ENCODE measurements at regions not wholly inside any gene's neighbourhood (a gene's known extent, or its start where the extent isn't known, plus 50 kb on each side); places are given as distances from the start of the nearest gene placed in this dataset.
"Not testable (repeated sequence)": the region's sequence is repeated elsewhere in the genome, so short reads cannot be mapped to it uniquely, and the experiment has no call there.

DNA sequence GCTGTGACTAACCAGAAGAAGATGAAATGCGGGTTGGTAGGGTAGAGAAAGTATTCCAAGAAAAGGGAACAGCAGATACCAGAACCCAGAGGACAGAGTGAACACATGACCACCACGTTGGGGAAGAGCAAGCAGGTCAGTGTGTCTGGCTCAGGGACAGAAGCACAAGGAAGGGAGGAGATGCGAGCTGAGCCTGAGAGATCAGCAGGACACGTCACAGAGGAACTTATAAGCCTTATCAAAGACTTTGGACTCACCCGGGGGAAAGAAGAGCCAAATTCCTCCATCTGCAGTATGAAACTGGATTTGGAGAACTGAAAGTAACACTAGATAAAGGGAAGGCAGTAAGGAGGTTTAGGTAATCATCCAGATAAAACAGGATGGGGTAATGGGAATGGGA is 232.1 kb upstream of the NPVF start:
- H3K9ac ChIP-seq (ENCODE audit: low read depth in 1 of 3, low read length in 3 of 3), result no peak overlapping the region
- H3K27me3 ChIP-seq (ENCODE audit: control insufficient read depth in 3 of 3, insufficient read depth in 3 of 3, low read length in 3 of 3), result no peaks in the 10 kb centered on the region
- no peaks in the 10 kb centered on the region for H3K9me3 ChIP-seq (ENCODE audit: control insufficient read depth in 3 of 3, low read length in 3 of 3)
- no peak overlapping the region for H3K27ac ChIP-seq (ENCODE audit: low read depth, low read length)
- H3K4me1 ChIP-seq (ENCODE audit: control insufficient read depth in 3 of 3, insufficient read depth in 3 of 3, low read length in 3 of 3), result peaks cover 2 to 15% (median 13%) of the 10 kb centered on the region in 3 donors
- no peak overlapping the region for H3K4me3 ChIP-seq (ENCODE audit: low read length in 3 of 3)
- no peaks in the 10 kb centered on the region for H3K36me3 ChIP-seq (ENCODE audit: control insufficient read depth in 3 of 3, insufficient read depth in 3 of 3, low read length in 3 of 3)

DNA sequence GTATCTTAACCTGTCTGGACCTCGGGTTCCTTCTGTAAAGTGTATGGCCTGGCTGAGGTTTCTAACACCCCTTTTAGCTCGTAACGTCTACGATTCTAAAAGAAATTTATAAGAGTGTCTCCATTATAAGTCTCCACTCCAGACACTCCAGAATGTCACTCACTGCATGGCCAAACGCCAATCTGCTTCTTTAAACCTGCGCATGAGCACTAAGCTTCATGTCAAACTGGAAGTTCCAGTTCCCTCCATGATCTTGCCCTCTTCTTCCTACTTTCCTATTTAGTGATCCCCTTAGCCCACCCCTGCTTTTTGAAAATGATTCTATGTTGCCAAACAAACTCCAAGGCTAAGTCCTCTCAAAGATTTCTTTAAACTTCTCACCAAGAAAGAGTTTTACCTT is 241.4 kb upstream of the NPVF start:
- peaks cover 0 to 2% (median 0%) of the 10 kb centered on the region in 3 donors for H3K27me3 ChIP-seq (ENCODE audit: control insufficient read depth in 3 of 3, insufficient read depth in 3 of 3, low read length in 3 of 3)
- H3K9me3 ChIP-seq (ENCODE audit: control insufficient read depth in 3 of 3, low read length in 3 of 3), result no peaks in the 10 kb centered on the region

DNA sequence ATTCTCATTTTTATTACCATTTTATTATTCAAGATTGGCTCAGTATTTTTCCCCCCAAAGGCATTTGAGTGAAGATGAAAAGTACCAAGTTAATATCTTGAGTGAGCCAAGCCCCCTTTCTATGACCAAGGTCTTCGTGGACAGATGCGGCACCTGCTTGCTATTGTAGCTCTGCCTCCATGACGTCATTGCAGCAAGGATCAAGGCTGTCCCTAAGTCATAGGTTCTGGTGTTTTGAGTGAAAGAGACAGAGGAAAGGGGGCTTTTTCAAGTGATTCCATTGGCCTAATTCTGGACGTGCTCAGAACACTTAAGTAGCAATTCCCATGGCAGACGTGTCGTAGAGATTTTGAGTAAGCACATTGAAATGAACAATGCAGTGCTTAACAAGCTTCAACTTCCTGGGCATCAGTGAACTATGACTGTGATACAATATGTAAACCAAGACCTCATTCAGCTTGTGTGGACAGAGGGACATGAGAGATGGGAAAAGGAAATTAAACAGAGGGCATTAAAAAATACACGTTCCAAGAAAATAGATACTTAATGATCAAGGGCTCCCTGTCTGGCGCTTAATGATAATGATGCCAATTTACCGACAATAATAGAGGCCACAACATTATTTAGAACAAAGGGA is 248.7 kb upstream of the NPVF start:
- no peaks in the 10 kb centered on the region for H3K4me1 ChIP-seq (ENCODE audit: control insufficient read depth in 3 of 3, insufficient read depth in 3 of 3, low read length in 3 of 3)
- H3K9me3 ChIP-seq (ENCODE audit: control insufficient read depth in 3 of 3, low read length in 3 of 3), result no peaks in the 10 kb centered on the region
- no peak overlapping the region for H3K9ac ChIP-seq (ENCODE audit: low read depth in 1 of 3, low read length in 3 of 3)
- no peak overlapping the region for H3K4me3 ChIP-seq (ENCODE audit: low read length in 3 of 3)
- H3K27ac ChIP-seq (ENCODE audit: low read depth, low read length), result no peak overlapping the region
- peaks cover 0 to 2% (median 0%) of the 10 kb centered on the region in 3 donors for H3K27me3 ChIP-seq (ENCODE audit: control insufficient read depth in 3 of 3, insufficient read depth in 3 of 3, low read length in 3 of 3)
- no peaks in the 10 kb centered on the region for H3K36me3 ChIP-seq (ENCODE audit: control insufficient read depth in 3 of 3, insufficient read depth in 3 of 3, low read length in 3 of 3)

More for the DNA sequence above, 241.4 kb upstream of the NPVF start:
- Histone ChIP-seq H3K27ac (ENCODE audit: low read depth, low read length) (no peak overlapping the region), H3K4me3 (ENCODE audit: low read length in 3 of 3) (no peak overlapping the region), H3K4me1 (ENCODE audit: control insufficient read depth in 3 of 3, insufficient read depth in 3 of 3, low read length in 3 of 3) (no peaks in the 10 kb centered on the region), H3K9ac (ENCODE audit: low read depth in 1 of 3, low read length in 3 of 3) (no peak overlapping the region), H3K36me3 (ENCODE audit: control insufficient read depth in 3 of 3, insufficient read depth in 3 of 3, low read length in 3 of 3) (no peaks in the 10 kb centered on the region)

DNA sequence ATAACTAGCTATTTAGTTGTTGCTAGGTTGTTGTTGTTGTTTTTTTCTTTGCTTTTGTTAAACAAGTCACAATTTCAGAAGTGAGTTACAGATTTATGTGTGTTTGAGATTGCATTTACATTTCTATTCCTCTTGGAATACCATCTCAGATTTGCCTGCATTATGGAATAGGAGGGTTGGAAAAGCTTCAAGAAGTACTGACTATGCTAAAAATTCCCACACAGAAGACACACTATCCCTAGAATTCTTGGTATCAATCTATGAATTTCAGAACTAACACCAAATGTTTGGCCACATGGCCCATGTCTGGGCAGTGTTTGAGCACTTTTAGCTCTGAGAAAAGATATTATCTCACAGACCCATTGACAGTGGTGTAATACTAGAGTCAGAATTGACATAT is 249.9 kb upstream of the NPVF start:
- not testable (repeated sequence) for H3K9ac ChIP-seq (ENCODE audit: low read depth in 1 of 3, low read length in 3 of 3); H3K27me3 ChIP-seq (ENCODE audit: control insufficient read depth in 3 of 3, insufficient read depth in 3 of 3, low read length in 3 of 3); H3K4me3 ChIP-seq (ENCODE audit: low read length in 3 of 3); H3K9me3 ChIP-seq (ENCODE audit: control insufficient read depth in 3 of 3, low read length in 3 of 3); H3K27ac ChIP-seq (ENCODE audit: low read depth, low read length); H3K4me1 ChIP-seq (ENCODE audit: control insufficient read depth in 3 of 3, insufficient read depth in 3 of 3, low read length in 3 of 3); H3K36me3 ChIP-seq (ENCODE audit: control insufficient read depth in 3 of 3, insufficient read depth in 3 of 3, low read length in 3 of 3)

DNA sequence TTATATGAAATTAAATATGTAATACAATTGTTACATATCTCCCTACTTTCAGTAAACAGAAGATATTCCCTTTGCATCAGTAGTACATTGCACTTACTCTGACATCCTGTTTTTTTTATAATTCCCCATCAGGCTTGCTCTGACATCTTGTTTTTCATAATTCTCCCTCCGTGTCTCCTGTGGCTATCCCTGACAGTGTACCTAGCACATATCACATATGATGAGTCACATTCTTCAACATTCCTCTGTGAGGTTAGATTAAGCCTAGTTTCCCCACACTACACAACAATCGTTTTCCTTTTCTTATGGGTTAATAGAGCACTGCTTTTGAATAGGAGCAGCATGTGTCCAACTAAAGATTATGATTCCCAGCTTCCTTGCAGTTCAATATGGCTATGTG is 250.6 kb upstream of the NPVF start:
- Histone ChIP-seq H3K4me3 (ENCODE audit: low read length in 3 of 3) (no peak overlapping the region), H3K27me3 (ENCODE audit: control insufficient read depth in 3 of 3, insufficient read depth in 3 of 3, low read length in 3 of 3) (peaks cover 0 to under 1% (median 0%) of the 10 kb centered on the region in 3 donors), H3K9ac (ENCODE audit: low read depth in 1 of 3, low read length in 3 of 3) (no peak overlapping the region), H3K36me3 (ENCODE audit: control insufficient read depth in 3 of 3, insufficient read depth in 3 of 3, low read length in 3 of 3) (no peaks in the 10 kb centered on the region), H3K9me3 (ENCODE audit: control insufficient read depth in 3 of 3, low read length in 3 of 3) (no peaks in the 10 kb centered on the region), H3K4me1 (ENCODE audit: control insufficient read depth in 3 of 3, insufficient read depth in 3 of 3, low read length in 3 of 3) (no peaks in the 10 kb centered on the region), H3K27ac (ENCODE audit: low read depth, low read length) (no peak overlapping the region)

DNA sequence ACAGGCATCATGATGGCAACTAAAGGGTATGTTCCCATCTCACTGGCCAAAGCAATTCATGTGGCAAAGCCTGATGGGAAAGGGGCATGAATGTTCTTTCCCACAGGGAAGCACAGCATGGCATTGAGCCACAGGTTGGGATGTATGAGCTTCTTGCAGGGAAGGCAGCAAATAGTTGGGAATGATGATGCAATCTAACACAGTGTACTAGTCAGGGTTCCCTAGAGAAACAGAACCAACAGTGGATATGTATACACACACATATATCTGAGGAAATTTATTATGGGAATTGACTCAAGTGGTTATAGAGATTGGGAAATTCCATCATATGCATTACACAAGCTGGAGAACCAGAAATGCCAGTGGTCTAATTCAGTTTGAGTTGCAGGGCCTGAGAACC is 253.6 kb upstream of the NPVF start:
- no peak overlapping the region for H3K4me3 ChIP-seq (ENCODE audit: low read length in 3 of 3)
- no peaks in the 10 kb centered on the region for H3K36me3 ChIP-seq (ENCODE audit: control insufficient read depth in 3 of 3, insufficient read depth in 3 of 3, low read length in 3 of 3)
- H3K27ac ChIP-seq (ENCODE audit: low read depth, low read length), result no peak overlapping the region
- H3K9me3 ChIP-seq (ENCODE audit: control insufficient read depth in 3 of 3, low read length in 3 of 3), result no peaks in the 10 kb centered on the region
- H3K27me3 ChIP-seq (ENCODE audit: control insufficient read depth in 3 of 3, insufficient read depth in 3 of 3, low read length in 3 of 3), result no peaks in the 10 kb centered on the region
- H3K9ac ChIP-seq (ENCODE audit: low read depth in 1 of 3, low read length in 3 of 3), result no peak overlapping the region
- no peaks in the 10 kb centered on the region for H3K4me1 ChIP-seq (ENCODE audit: control insufficient read depth in 3 of 3, insufficient read depth in 3 of 3, low read length in 3 of 3)

DNA sequence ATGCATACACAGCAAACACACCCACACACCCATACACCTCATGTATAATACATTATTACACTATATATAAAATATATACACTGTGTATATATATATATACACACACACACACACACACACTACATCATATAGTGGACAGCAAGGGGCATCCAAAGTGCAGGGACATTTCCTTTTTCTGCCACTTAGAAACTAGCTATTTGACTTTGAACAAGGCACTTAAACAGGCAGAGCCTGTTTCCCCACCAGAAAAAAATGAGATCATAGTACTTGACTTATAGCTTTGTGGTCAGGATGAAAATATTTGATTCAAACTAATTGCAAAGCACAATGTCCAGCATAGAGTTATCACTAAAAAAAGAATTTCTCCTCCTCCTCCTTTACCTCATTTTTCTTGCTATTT is 254.3 kb upstream of the NPVF start:
- Histone ChIP-seq H3K9me3 (ENCODE audit: control insufficient read depth in 3 of 3, low read length in 3 of 3) (no peaks in the 10 kb centered on the region), H3K4me1 (ENCODE audit: control insufficient read depth in 3 of 3, insufficient read depth in 3 of 3, low read length in 3 of 3) (no peaks in the 10 kb centered on the region)

DNA sequence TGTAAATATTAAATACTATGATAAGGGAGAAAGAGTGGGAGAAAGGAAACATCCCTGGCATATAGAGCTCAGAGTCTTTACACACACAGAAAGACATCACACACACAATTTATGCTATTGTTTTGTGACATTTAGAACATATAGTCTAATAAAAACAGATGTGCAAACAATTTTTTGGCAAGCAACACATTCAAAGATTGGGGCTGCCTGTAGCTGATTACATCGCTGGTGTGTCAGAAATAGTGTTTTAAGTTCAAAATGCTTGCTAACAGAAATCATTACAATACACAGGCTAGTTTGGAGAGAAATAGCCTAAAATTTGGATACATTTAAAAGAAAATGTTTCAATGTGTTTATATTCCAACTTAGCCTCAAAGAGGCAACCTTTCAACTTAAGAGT is 256.7 kb upstream of the NPVF start:
- Histone ChIP-seq H3K4me3 (ENCODE audit: low read length in 3 of 3) (no peak overlapping the region), H3K27ac (ENCODE audit: low read depth, low read length) (no peak overlapping the region), H3K9me3 (ENCODE audit: control insufficient read depth in 3 of 3, low read length in 3 of 3) (no peaks in the 10 kb centered on the region), H3K36me3 (ENCODE audit: control insufficient read depth in 3 of 3, insufficient read depth in 3 of 3, low read length in 3 of 3) (no peaks in the 10 kb centered on the region), H3K9ac (ENCODE audit: low read depth in 1 of 3, low read length in 3 of 3) (no peak overlapping the region), H3K4me1 (ENCODE audit: control insufficient read depth in 3 of 3, insufficient read depth in 3 of 3, low read length in 3 of 3) (no peaks in the 10 kb centered on the region), H3K27me3 (ENCODE audit: control insufficient read depth in 3 of 3, insufficient read depth in 3 of 3, low read length in 3 of 3) (no peaks in the 10 kb centered on the region)

More for the DNA sequence above, 254.3 kb upstream of the NPVF start:
- H3K36me3 ChIP-seq (ENCODE audit: control insufficient read depth in 3 of 3, insufficient read depth in 3 of 3, low read length in 3 of 3), result no peaks in the 10 kb centered on the region
- H3K9ac ChIP-seq (ENCODE audit: low read depth in 1 of 3, low read length in 3 of 3), result no peak overlapping the region
- H3K27me3 ChIP-seq (ENCODE audit: control insufficient read depth in 3 of 3, insufficient read depth in 3 of 3, low read length in 3 of 3), result no peaks in the 10 kb centered on the region
- H3K27ac ChIP-seq (ENCODE audit: low read depth, low read length), result no peak overlapping the region
- no peak overlapping the region for H3K4me3 ChIP-seq (ENCODE audit: low read length in 3 of 3)

DNA sequence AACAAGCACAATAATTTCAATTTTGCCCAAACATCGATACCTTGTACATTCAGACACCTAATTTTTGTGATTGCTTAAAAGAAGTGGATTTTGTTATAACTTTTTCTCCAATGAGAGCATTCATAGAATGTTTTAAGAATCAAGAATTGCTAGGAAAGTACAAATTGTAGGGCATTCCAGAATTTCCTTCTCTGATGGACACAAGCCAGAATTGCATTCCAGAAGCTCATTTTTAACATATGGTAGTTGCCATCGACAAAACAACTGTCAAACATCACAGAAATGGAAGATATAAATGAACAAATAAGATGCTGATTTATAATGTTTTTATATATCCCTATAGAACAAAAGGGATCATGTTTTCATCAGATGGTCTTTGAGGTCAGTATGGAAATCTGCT is 258.4 kb upstream of the NPVF start:
- Histone ChIP-seq H3K4me3 (ENCODE audit: low read length in 3 of 3) (no peak overlapping the region), H3K27ac (ENCODE audit: low read depth, low read length) (no peak overlapping the region)

DNA sequence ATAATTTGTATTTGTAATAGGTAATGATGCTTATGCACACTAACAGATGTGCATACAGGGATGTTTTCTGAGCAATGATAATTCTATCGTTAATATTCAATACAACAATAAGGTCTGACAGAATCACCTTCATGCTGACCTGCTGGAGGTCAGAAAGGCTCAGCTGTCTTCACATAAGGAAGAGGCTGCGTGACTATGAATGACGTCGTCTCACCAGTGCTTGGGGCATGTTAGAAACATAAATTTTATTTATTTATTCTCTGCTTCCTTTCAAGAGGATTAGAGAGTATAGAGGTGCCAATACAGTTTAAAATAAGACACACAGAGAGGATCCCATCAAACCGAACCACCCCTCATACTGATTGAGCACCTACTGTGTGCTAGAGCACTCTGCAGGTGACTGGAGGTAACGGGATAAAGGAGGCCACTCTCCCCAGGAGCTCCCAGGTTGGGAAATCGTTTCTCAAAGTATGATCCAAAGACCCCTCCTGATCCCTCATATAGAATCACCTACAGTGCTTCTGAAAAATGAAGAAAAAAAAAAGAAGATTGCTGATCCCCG is 265.6 kb upstream of the NPVF start:
- Histone ChIP-seq H3K27ac (ENCODE audit: low read depth, low read length) (no peak overlapping the region), H3K9ac (ENCODE audit: low read depth in 1 of 3, low read length in 3 of 3) (no peak overlapping the region), H3K36me3 (ENCODE audit: control insufficient read depth in 3 of 3, insufficient read depth in 3 of 3, low read length in 3 of 3) (no peaks in the 10 kb centered on the region), H3K4me1 (ENCODE audit: control insufficient read depth in 3 of 3, insufficient read depth in 3 of 3, low read length in 3 of 3) (peaks cover 3 to 12% (median 7%) of the 10 kb centered on the region in 3 donors), H3K9me3 (ENCODE audit: control insufficient read depth in 3 of 3, low read length in 3 of 3) (no peaks in the 10 kb centered on the region), H3K4me3 (ENCODE audit: low read length in 3 of 3) (no peak overlapping the region), H3K27me3 (ENCODE audit: control insufficient read depth in 3 of 3, insufficient read depth in 3 of 3, low read length in 3 of 3) (no peaks in the 10 kb centered on the region)

More for the DNA sequence above, 258.4 kb upstream of the NPVF start:
- Histone ChIP-seq H3K9me3 (ENCODE audit: control insufficient read depth in 3 of 3, low read length in 3 of 3) (no peaks in the 10 kb centered on the region), H3K9ac (ENCODE audit: low read depth in 1 of 3, low read length in 3 of 3) (no peak overlapping the region), H3K36me3 (ENCODE audit: control insufficient read depth in 3 of 3, insufficient read depth in 3 of 3, low read length in 3 of 3) (no peaks in the 10 kb centered on the region), H3K27me3 (ENCODE audit: control insufficient read depth in 3 of 3, insufficient read depth in 3 of 3, low read length in 3 of 3) (no peaks in the 10 kb centered on the region), H3K4me1 (ENCODE audit: control insufficient read depth in 3 of 3, insufficient read depth in 3 of 3, low read length in 3 of 3) (no peaks in the 10 kb centered on the region)
